Stimulated activated naive CD4-positive, alpha-beta T cell treated with Interleukin-2 at 50 U/mL for 16 hours (primary cell): ENCODE measurements at regions not wholly inside any gene's neighbourhood (a gene's known extent, or its start where the extent isn't known, plus 50 kb on each side); places are given as distances from the start of the nearest gene placed in this dataset.
"Not testable (repeated sequence)": the region's sequence is repeated elsewhere in the genome, so short reads cannot be mapped to it uniquely, and the experiment has no call there.

Experiments used
- DNase-seq: peaks from one replicate; lab custom pipeline; 2025; lab: John Stamatoyannopoulos, UW

- DNase-seq = no peak
Measured at GRCh38 chr11:110347660-110348059, 51.2 kb upstream of the RDX start.

- DNase-seq = peak; percentile 82
Measured at GRCh38 chr11:110349138-110349996, 53.0 kb upstream of the RDX start.

- not testable (repeated sequence) for DNase-seq
Measured at GRCh38 chr11:110349997-110350383, 53.6 kb upstream of the RDX start.

GRCh38 chr11:110355011-110355744 is 58.8 kb upstream of the RDX start:
- no peak for DNase-seq

- no peak for DNase-seq
Measured at GRCh38 chr11:110356762-110357671, 60.6 kb upstream of the RDX start.

GRCh38 chr11:110358336-110358735 is 61.9 kb upstream of the RDX start:
- DNase-seq = no peak

GRCh38 chr11:110360781-110361408 is 64.5 kb upstream of the RDX start:
- not testable (repeated sequence) for DNase-seq

GRCh38 chr11:110362971-110363509 is 66.6 kb upstream of the RDX start:
- no peak for DNase-seq

- DNase-seq = no peak
Measured at GRCh38 chr11:110366291-110366690, 63.5 kb upstream of the FDX1 start.

GRCh38 chr11:110367571-110367970 is 62.2 kb upstream of the FDX1 start:
- no peak for DNase-seq

GRCh38 chr11:110371084-110371483 is 58.7 kb upstream of the FDX1 start:
- no peak for DNase-seq

- DNase-seq = no peak
Measured at GRCh38 chr11:110373051-110373702, 56.6 kb upstream of the FDX1 start.

GRCh38 chr11:110374921-110375320 is 54.8 kb upstream of the FDX1 start:
- DNase-seq = no peak

- DNase-seq = no peak
Measured at GRCh38 chr11:110375351-110375750, 54.4 kb upstream of the FDX1 start.

GRCh38 chr11:110376021-110376420 is 53.7 kb upstream of the FDX1 start:
- no peak for DNase-seq

GRCh38 chr11:110376711-110377324 is 52.9 kb upstream of the FDX1 start:
- DNase-seq = no peak

- no peak for DNase-seq
Measured at GRCh38 chr11:110377434-110377833, 52.3 kb upstream of the FDX1 start.

GRCh38 chr11:110379261-110379660 is 50.5 kb upstream of the FDX1 start:
- DNase-seq = no peak

GRCh38 chr11:110379936-110380335 is 49.8 kb upstream of the FDX1 start:
- DNase-seq = no peak
